GM13976 (cell line): ENCODE measurements at regions not wholly inside any gene's neighbourhood (a gene's known extent, or its start where the extent isn't known, plus 50 kb on each side); places are given as distances from the start of the nearest gene placed in this dataset.

Experiments
- DNase-seq: peaks from one replicate; pipeline ENCODE4 v3.0.0; 2012; ENCODE audit warnings: low spot score
- in situ Hi-C: fragments of 300-500 bp; cut with MboI; formaldehyde crosslinking; loops from one replicate; pipeline ENCODE4 v1.12.0; 2022; ENCODE audit warnings: low sequenced_read_pairs, mixed read lengths, inconsistent platforms; ENCODE audit not compliant: unreplicated experiment
- TF ChIP-seq, protein P1 (sequence below): IDR thresholded peaks from 2 replicates; pipeline ENCODE4 v1.5.1; 2012; ENCODE audit warnings: borderline replicate concordance, mild to moderate bottlenecking; ENCODE audit not compliant: insufficient read depth; ENCODE audit errors: extremely low read depth, missing control alignments, control extremely low read depth

DNA sequence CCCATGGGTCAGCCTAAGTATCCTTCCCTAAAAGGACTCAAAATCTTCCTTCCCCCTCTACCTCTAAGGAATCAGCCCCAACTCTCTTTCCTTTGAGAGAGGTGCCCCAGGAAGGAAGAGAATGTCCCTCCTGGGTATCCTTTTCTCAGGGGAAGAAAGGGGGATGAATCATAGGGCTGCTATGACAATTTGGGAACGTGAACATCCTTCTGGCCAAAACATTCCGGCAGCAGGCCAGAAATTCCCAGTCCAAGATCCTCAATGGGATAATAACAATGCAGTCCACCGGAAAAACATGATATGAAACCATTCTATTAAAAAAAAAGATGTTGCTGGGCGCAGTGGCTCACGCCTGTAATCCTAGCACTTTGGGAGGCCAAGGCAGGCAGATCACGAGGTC, 50.8 kb upstream of the CACNA2D3 start:
- DNase-seq: no peak
- in situ Hi-C loops: no loop called here
- TF ChIP-seq, protein P1, sequence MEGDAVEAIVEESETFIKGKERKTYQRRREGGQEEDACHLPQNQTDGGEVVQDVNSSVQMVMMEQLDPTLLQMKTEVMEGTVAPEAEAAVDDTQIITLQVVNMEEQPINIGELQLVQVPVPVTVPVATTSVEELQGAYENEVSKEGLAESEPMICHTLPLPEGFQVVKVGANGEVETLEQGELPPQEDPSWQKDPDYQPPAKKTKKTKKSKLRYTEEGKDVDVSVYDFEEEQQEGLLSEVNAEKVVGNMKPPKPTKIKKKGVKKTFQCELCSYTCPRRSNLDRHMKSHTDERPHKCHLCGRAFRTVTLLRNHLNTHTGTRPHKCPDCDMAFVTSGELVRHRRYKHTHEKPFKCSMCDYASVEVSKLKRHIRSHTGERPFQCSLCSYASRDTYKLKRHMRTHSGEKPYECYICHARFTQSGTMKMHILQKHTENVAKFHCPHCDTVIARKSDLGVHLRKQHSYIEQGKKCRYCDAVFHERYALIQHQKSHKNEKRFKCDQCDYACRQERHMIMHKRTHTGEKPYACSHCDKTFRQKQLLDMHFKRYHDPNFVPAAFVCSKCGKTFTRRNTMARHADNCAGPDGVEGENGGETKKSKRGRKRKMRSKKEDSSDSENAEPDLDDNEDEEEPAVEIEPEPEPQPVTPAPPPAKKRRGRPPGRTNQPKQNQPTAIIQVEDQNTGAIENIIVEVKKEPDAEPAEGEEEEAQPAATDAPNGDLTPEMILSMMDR: no peak

GRCh38 chr3:54069961-54070360, 52.4 kb upstream of the CACNA2D3 start:
- no peak for DNase-seq
- in situ Hi-C loops: no loop called here
- TF ChIP-seq, protein P1: no peak

GRCh38 chr3:54067055-54067698, 55.2 kb upstream of the CACNA2D3 start:
- no peak for DNase-seq
- in situ Hi-C loops: no loop called here

GRCh38 chr3:54066253-54066652, 56.1 kb upstream of the CACNA2D3 start:
- DNase-seq: no peak
- TF ChIP-seq, protein P1: no peak
- in situ Hi-C loops: no loop called here

More at GRCh38 chr3:54067055-54067698, 55.2 kb upstream of the CACNA2D3 start:
- TF ChIP-seq, protein P1: no peak

GRCh38 chr3:54065586-54065985, 56.8 kb upstream of the CACNA2D3 start:
- in situ Hi-C loops: no loop called here
- DNase-seq: no peak
- TF ChIP-seq, protein P1: no peak

DNA sequence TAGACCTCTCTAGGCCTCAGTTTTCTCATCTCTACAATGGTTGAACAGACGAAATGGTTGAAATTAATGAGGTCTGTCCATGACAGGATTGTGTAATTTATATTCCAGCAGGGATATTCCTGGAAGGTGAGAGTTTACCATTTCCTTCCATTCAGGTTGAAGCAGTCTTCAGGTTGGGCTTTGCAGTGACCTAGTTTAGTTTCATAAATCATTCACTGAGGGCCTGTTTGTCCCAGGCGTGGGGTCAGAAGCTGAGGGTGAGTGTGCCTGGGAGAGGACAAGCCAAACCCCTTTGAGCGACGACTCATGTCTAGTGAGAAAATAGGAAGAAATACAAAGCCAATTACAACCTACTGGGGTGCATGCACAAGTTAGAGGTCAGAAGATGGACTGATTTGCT, 57.2 kb upstream of the CACNA2D3 start:
- in situ Hi-C loops: no loop called here
- TF ChIP-seq, protein P1: no peak
- no peak for DNase-seq
